B cell (primary cell): ENCODE measurements at regions not wholly inside any gene's neighbourhood (a gene's known extent, or its start where the extent isn't known, plus 50 kb on each side); places are given as distances from the start of the nearest gene placed in this dataset.

Experiments
- CTCF ChIP-seq: fragments of 200-600 bp; IDR thresholded peaks from one replicate; pipeline ENCODE4 v1.8.0; 2022; ENCODE audit warnings: antibody characterized with exemption, mild to moderate bottlenecking
- EZH2 ChIP-seq: IDR thresholded peaks from 2 replicates; pipeline ENCODE4 v1.6.1; 2012; ENCODE audit warnings: borderline replicate concordance, low read depth, mild to moderate bottlenecking, moderate library complexity, low read length; ENCODE audit not compliant: insufficient read depth, poor library complexity, severe bottlenecking

- TF ChIP-seq CTCF (no peak), EZH2 (no peak)
Observed at GRCh38 chr18:41119031-41119430, 836.0 kb upstream of the PIK3C3 start.
